K562 (cell line): ENCODE measurements at regions not wholly inside any gene's neighbourhood (a gene's known extent, or its start where the extent isn't known, plus 50 kb on each side); places are given as distances from the start of the nearest gene placed in this dataset.
"Not testable (repeated sequence)": the region's sequence is repeated elsewhere in the genome, so short reads cannot be mapped to it uniquely, and the experiment has no call there.

ENCODE experiments used
- ATAC-seq: fragments of 200-7000 bp; cut with Tn5 transposase; 3 replicates; pipeline ENCODE4 v1.9.1; 2020; ENCODE audit warnings: moderate library complexity
- BruUV-seq: library from RNA; stranded (reverse); fragments of 400-500 nt; replicated peaks from 2 replicates; lab custom pipeline; 2021; lab: Mats Ljungman, UMichigan
- CTCF ChIA-PET: fragments of 300-600 bp; formaldehyde crosslinking; extraction: SDS; loops from one replicate; lab custom pipeline; 2021; ENCODE audit warnings: low intra/inter-chr PET ratio; lab: Yijun Ruan, JAX
- POLR2A ChIA-PET: fragments of 300-600, 350-650 bp; sonication (Branson Sonifier 250); formaldehyde crosslinking; extraction: SDS; loops from one replicate; lab custom pipeline; 2021; ENCODE audit warnings: antibody characterized with exemption, inconsistent platforms; lab: Yijun Ruan, JAX
- DNase-seq, 4 experiments: peaks; one replicate each; pipeline versions ENCODE4 v3.0.0 to v3.0.0-alpha.2; 2011 to 2018; ENCODE audit warnings: low spot score in 3 of 4, mixed read lengths in 3 of 4; ENCODE audit errors: extremely low read depth in 1 of 4
- FAIRE-seq: peaks from 2 replicates; lab custom pipeline; 2011; peaks lifted over from hg19 to GRCh38; lab: Jason Lieb, UNC
- H2AFZ ChIP-seq: 2 replicates; pipeline ENCODE4 v1.6.0; 2011; ENCODE audit warnings: low read depth, low read length, control low read depth, inconsistent platforms
- H3K27ac ChIP-seq: fragments of 200-600 bp; 3 replicates; pipeline ENCODE4 v1.8.0; 2011; ENCODE audit warnings: low read depth, mild to moderate bottlenecking, control low read depth, inconsistent platforms, low read length, moderate library complexity, mixed read lengths; ENCODE audit errors: extremely low read depth
- H3K27me3 ChIP-seq, 2 experiments: fragments of 300-600 bp in 1 of 2; 2 replicates in 1 of 2; 3 replicates in 1 of 2; pipeline versions ENCODE4 v1.6.0 to v1.8.0; 2011; ENCODE audit warnings: inconsistent platforms in 2 of 2, low read length in 2 of 2, mild to moderate bottlenecking in 1 of 2, mixed read lengths in 1 of 2, moderate library complexity in 1 of 2; ENCODE audit not compliant: control insufficient read depth in 2 of 2, insufficient read depth in 2 of 2
- H3K36me3 ChIP-seq: fragments of 300-600 bp; 3 replicates; pipeline ENCODE4 v1.8.0; 2011; ENCODE audit warnings: mild to moderate bottlenecking, low read length, inconsistent platforms; ENCODE audit not compliant: control insufficient read depth, insufficient read depth
- H3K4me1 ChIP-seq, 2 experiments: fragments of 200-600 bp in 1 of 2; replicated peaks in 1 of 2; 2 replicates in 1 of 2; 3 replicates in 1 of 2; pipeline versions ENCODE4 v1.5.1 to v1.8.0; 2011; ENCODE audit warnings: inconsistent platforms in 2 of 2, low read length in 2 of 2, mild to moderate bottlenecking in 1 of 2, mixed read lengths in 1 of 2, moderate library complexity in 1 of 2; ENCODE audit not compliant: control insufficient read depth in 2 of 2, insufficient read depth in 2 of 2
- H3K4me2 ChIP-seq: 2 replicates; pipeline ENCODE4 v1.6.1; 2011; ENCODE audit warnings: low read length, control low read depth, inconsistent platforms, mixed read lengths; ENCODE audit not compliant: insufficient read depth
- H3K4me3 ChIP-seq: fragments of 200-600 bp; sonication (generic), shearing (Covaris generic); 2 replicates; pipeline ENCODE4 v1.5.1; 2016; ENCODE audit warnings: control low read depth, inconsistent platforms
- H3K79me2 ChIP-seq: fragments of 200-600 bp; 3 replicates; pipeline ENCODE4 v1.8.0; 2011; ENCODE audit warnings: low read length, inconsistent platforms; ENCODE audit not compliant: control insufficient read depth, insufficient read depth
- H3K9ac ChIP-seq, 2 experiments: 2 replicates each; pipeline versions ENCODE4 v1.6.0 to v1.6.1; 2011; ENCODE audit warnings: low read depth in 2 of 2, low read length in 2 of 2, control low read depth in 1 of 2, inconsistent platforms in 1 of 2, mild to moderate bottlenecking in 1 of 2, mixed read lengths in 1 of 2; ENCODE audit not compliant: insufficient read depth in 1 of 2
- H3K9me1 ChIP-seq: one replicate; pipeline ENCODE4 v1.6.0; 2011; ENCODE audit warnings: inconsistent platforms, mild to moderate bottlenecking, low read length, moderate library complexity; ENCODE audit not compliant: control insufficient read depth, insufficient read depth
- H3K9me3 ChIP-seq: replicated peaks from 2 replicates; pipeline ENCODE4 v1.5.1; 2011; ENCODE audit warnings: low read depth, low read length, inconsistent platforms; ENCODE audit not compliant: control insufficient read depth, insufficient read depth
- H4K20me1 ChIP-seq: replicated peaks from 2 replicates; pipeline ENCODE4 v1.6.1; 2011; ENCODE audit warnings: low read length, inconsistent platforms, mixed read lengths; ENCODE audit not compliant: control insufficient read depth, insufficient read depth
- CCAR2 ChIP-seq: fragments of 200-400 bp; formaldehyde crosslinking; IDR thresholded peaks from 2 replicates; pipeline ENCODE4 v1.6.1; 2017; ENCODE audit warnings: mild to moderate bottlenecking, low read depth, low read length
- KLF16 ChIP-seq: IDR thresholded peaks from 2 replicates; pipeline ENCODE4 v1.6.1; 2016; ENCODE audit warnings: antibody characterized with exemption
- RUNX1 ChIP-seq: sonication (generic); IDR thresholded peaks from 2 replicates; pipeline ENCODE4 v1.6.1; 2016; ENCODE audit warnings: antibody characterized with exemption, low read depth
- ZNF707 ChIP-seq: fragments of 250-450 bp; sonication (Bioruptor Pico); conservative IDR thresholded peaks from 2 replicates; pipeline ENCODE4 v1.8.0; 2022; ENCODE audit warnings: inconsistent platforms, mild to moderate bottlenecking, moderate library complexity
- WGBS: fragments of 100-300 bp; shearing (Covaris generic); methylation state at CpG from one replicate; pipeline ENCODE4 v1.1.6; 2016; ENCODE audit warnings: low coverage, mixed read lengths; ENCODE audit not compliant: insufficient coverage; ENCODE audit errors: missing lambda C conversion rate; 5-methylcytosine and 5-hydroxymethylcytosine counted together
- in situ Hi-C: fragments of 300-500 bp; cut with MboI; formaldehyde crosslinking; loops from 4 replicates; pipeline ENCODE4 v1.15.0; 2018; ENCODE audit warnings: inconsistent platforms, mixed read lengths
- intact Hi-C: fragments of 100-400 bp; cut with micrococcal nuclease; formaldehyde crosslinking; loops from 2 replicates; pipeline ENCODE4 v1.14.2; 2022
- TF ChIP-seq, protein P1 (sequence below): fragments of 450-650 bp; IDR thresholded peaks from 2 replicates; pipeline ENCODE4 v1.7.1; 2018; ENCODE audit warnings: mild to moderate bottlenecking, low read depth; ENCODE audit not compliant: partially characterized antibody

DNA sequence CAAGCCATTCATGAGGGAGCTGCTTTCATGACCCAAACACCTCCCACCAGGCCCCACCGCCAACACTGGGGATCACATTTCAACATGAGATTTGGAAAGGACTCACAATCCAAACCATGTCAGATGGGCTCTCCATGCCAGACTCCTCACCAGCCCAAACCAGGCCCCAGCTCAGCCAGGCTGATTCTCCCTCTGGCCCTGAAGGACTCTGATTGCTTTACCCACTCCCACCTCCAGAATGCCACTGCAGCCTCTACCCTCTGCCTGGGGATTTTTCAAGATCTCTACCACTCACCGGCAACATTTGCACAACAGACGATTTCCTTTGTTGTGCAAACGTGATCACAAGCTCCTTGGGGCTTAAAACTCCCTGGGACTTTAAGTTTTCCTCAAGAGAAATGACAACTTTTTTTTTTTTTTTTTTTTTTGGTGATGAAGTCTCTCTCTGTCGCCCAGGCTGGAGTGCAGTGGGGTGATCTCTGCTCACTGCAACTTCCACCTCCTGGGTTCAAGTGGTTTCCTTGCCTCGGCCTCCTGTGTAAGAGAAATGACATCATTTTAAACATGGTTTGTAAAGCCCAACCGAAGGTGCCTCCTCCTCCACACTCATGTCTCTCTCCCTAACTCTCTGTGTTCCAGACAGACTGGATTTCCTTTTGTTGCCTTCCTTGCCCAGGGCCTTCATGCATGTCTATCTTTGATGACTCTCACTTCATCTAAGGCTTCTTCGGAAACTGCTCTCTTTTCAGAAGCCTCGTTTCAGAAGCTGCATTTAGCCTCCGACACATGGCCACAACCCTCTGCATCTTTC, 147.0 kb downstream of the CDH26 start:
- POLR2A ChIA-PET, result interaction anchor here (0.6 kb wide), 1 partner anchor 66 kb away, joined by 4 read pairs; no protein-coding TSS in a partner anchor
- no peak for TF ChIP-seq RUNX1
- TF ChIP-seq CCAR2, result no peak
- TF ChIP-seq, protein P1, sequence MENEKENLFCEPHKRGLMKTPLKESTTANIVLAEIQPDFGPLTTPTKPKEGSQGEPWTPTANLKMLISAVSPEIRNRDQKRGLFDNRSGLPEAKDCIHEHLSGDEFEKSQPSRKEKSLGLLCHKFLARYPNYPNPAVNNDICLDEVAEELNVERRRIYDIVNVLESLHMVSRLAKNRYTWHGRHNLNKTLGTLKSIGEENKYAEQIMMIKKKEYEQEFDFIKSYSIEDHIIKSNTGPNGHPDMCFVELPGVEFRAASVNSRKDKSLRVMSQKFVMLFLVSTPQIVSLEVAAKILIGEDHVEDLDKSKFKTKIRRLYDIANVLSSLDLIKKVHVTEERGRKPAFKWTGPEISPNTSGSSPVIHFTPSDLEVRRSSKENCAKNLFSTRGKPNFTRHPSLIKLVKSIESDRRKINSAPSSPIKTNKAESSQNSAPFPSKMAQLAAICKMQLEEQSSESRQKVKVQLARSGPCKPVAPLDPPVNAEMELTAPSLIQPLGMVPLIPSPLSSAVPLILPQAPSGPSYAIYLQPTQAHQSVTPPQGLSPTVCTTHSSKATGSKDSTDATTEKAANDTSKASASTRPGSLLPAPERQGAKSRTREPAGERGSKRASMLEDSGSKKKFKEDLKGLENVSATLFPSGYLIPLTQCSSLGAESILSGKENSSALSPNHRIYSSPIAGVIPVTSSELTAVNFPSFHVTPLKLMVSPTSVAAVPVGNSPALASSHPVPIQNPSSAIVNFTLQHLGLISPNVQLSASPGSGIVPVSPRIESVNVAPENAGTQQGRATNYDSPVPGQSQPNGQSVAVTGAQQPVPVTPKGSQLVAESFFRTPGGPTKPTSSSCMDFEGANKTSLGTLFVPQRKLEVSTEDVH, result no peak
- no peak for TF ChIP-seq KLF16
- no peak for TF ChIP-seq ZNF707 (CRISPR knock-in tag)
- no peak for ATAC-seq
- CTCF ChIA-PET, result no interaction called here
- Histone ChIP-seq H3K4me3 (no peak overlapping the region), H3K79me2 (no peaks in the 10 kb centered on the region), H2AFZ (no peak overlapping the region), H4K20me1 (no peaks in the 10 kb centered on the region), H3K4me1 (no peaks in the 10 kb centered on the region), H3K9ac (no peak overlapping the region), H3K9me3 (no peaks in the 10 kb centered on the region), H3K36me3 (no peaks in the 10 kb centered on the region), H3K27ac (no peak overlapping the region), H3K4me2 (no peak overlapping the region), H3K27me3 (peaks cover 0 to 23% of the 10 kb centered on the region in 2 experiments; a peak in 2 of 5 replicates), H3K9me1 (no peaks in the 10 kb centered on the region)
- no peak for FAIRE-seq
- in situ Hi-C loops, result no loop called here
- DNase-seq, result no peak
- BruUV-seq, result no TSS peak
- intact Hi-C loops, result no loop called here
- under 1% methylated on average over 10 of the region's 10 CpGs for WGBS

DNA sequence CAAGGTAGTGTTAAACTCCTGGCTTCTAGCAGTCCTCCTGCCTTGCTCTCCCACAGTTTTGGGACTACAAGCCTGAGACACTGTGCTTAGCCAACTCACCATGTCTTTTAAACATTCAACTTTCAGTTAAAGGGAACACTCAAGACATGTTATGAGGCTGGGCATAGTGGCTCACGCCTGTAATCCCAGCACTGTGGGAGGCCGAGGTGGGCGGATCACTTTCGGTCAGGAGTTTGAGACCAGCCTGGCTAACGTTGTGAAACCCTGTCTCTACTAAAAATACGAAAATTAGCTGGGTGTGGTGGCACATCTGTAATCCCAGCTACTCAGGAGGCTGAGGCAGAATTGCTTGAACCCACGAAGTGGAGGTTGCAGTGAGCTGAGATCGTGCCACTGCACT, 148.0 kb downstream of the CDH26 start:
- intact Hi-C loops, BruUV-seq, in situ Hi-C loops, H3K27ac ChIP-seq, H3K36me3 ChIP-seq, CTCF ChIA-PET, H3K4me1 ChIP-seq, H2AFZ ChIP-seq, H3K9me3 ChIP-seq, H3K79me2 ChIP-seq, FAIRE-seq, ATAC-seq, H4K20me1 ChIP-seq, H3K9ac ChIP-seq, H3K9me1 ChIP-seq, H3K4me3 ChIP-seq, H3K4me2 ChIP-seq, DNase-seq: not testable (repeated sequence)
- H3K27me3 ChIP-seq, result peaks cover 0 to 23% of the 10 kb centered on the region in 2 experiments; a peak in 1 of 5 replicates
- 0% methylated on average over 7 of the region's 8 CpGs for WGBS
- POLR2A ChIA-PET, result interaction anchor here (0.6 kb wide), 1 partner anchor 67 kb away, joined by 4 read pairs; no protein-coding TSS in a partner anchor
